NCI-H146 treated with DMSO at 0.1 percent for 48 hours (cell line): ENCODE measurements at regions not wholly inside any gene's neighbourhood (a gene's known extent, or its start where the extent isn't known, plus 50 kb on each side); places are given as distances from the start of the nearest gene placed in this dataset.
A peak's percentile ranks its signal among the peaks of the same experiment; 100 is the strongest.

ENCODE experiments used
- DNase-seq: peaks from one replicate; lab custom pipeline; 2025; ENCODE audit not compliant: unreplicated experiment; lab: John Stamatoyannopoulos, UW

GRCh38 chr3:43970351-43970750, 271.3 kb upstream of the TOPAZ1 start:
- DNase-seq = no peak

GRCh38 chr3:43970920-43971319, 270.8 kb upstream of the TOPAZ1 start:
- DNase-seq = no peak

GRCh38 chr3:43971486-43971885, 270.2 kb upstream of the TOPAZ1 start:
- no peak for DNase-seq

- DNase-seq = no peak
These were observed 263.0 kb upstream of the TOPAZ1 start for GRCh38 chr3:43978708-43979107.

- DNase-seq = no peak
These were observed 262.0 kb upstream of the TOPAZ1 start for GRCh38 chr3:43979645-43980044.

- peak; percentile 26 for DNase-seq
These were observed 246.8 kb upstream of the TOPAZ1 start for GRCh38 chr3:43994657-43995546.

GRCh38 chr3:43995547-43996378, 245.9 kb upstream of the TOPAZ1 start:
- no peak for DNase-seq

GRCh38 chr3:43996379-43997301, 245.0 kb upstream of the TOPAZ1 start:
- DNase-seq = no peak

- DNase-seq = no peak
These were observed 244.4 kb upstream of the TOPAZ1 start for GRCh38 chr3:43997316-43997715.

- DNase-seq = no peak
These were observed 243.8 kb upstream of the TOPAZ1 start for GRCh38 chr3:43997788-43998369.

- no peak for DNase-seq
These were observed 243.3 kb upstream of the TOPAZ1 start for GRCh38 chr3:43998370-43998835.

GRCh38 chr3:43998836-43999727, 242.6 kb upstream of the TOPAZ1 start:
- DNase-seq = no peak

GRCh38 chr3:43999728-44000319, 241.9 kb upstream of the TOPAZ1 start:
- no peak for DNase-seq

GRCh38 chr3:44000586-44000985, 241.1 kb upstream of the TOPAZ1 start:
- DNase-seq = no peak

- no peak for DNase-seq
These were observed 240.6 kb upstream of the TOPAZ1 start for GRCh38 chr3:44001072-44001471.

GRCh38 chr3:44003801-44004200, 237.9 kb upstream of the TOPAZ1 start:
- no peak for DNase-seq

- no peak for DNase-seq
These were observed 230.0 kb upstream of the TOPAZ1 start for GRCh38 chr3:44011680-44012079.

GRCh38 chr3:44012160-44012899, 229.4 kb upstream of the TOPAZ1 start:
- no peak for DNase-seq
